Lung (tissue), 11 donors: ENCODE measurements at regions not wholly inside any gene's neighbourhood (a gene's known extent, or its start where the extent isn't known, plus 50 kb on each side); places are given as distances from the start of the nearest gene placed in this dataset.

ENCODE experiments used
- ATAC-seq: fragments of 200-7000 bp; cut with Tn5 transposase; one replicate; pipeline ENCODE4 v1.9.1; 2020; ENCODE audit warnings: moderate number of reproducible peaks; ENCODE audit not compliant: insufficient read depth, low FRiP score
- DNase-seq, 3 donors: peaks; one replicate each; pipeline ENCODE4 v3.0.0-alpha.2; 2013 to 2017
- H3K27ac ChIP-seq, 2 donors: one replicate each; pipeline ENCODE4 v1.5.1; 2013; ENCODE audit warnings: mild to moderate bottlenecking in 2 of 2, moderate library complexity in 2 of 2, control low read depth in 1 of 2, inconsistent platforms in 1 of 2, low read depth in 1 of 2, low read length in 1 of 2
- H3K27me3 ChIP-seq, 3 donors: one replicate each; pipeline ENCODE4 v1.5.1; 2013; ENCODE audit warnings: low read length in 2 of 3; ENCODE audit not compliant: control insufficient read depth in 3 of 3, insufficient read depth in 3 of 3
- H3K36me3 ChIP-seq, 4 donors: one replicate each; pipeline ENCODE4 v1.5.1; 2013; ENCODE audit warnings: low read length in 4 of 4, mild to moderate bottlenecking in 1 of 4, moderate library complexity in 1 of 4; ENCODE audit not compliant: control insufficient read depth in 4 of 4, insufficient read depth in 4 of 4
- H3K4me1 ChIP-seq, 5 donors: one replicate each; pipeline ENCODE4 v1.5.1; 2013; ENCODE audit warnings: low read length in 5 of 5, mild to moderate bottlenecking in 2 of 5, moderate library complexity in 1 of 5; ENCODE audit not compliant: control insufficient read depth in 5 of 5, insufficient read depth in 5 of 5
- H3K4me3 ChIP-seq: one replicate; pipeline ENCODE4 v1.5.1; 2013; ENCODE audit warnings: mild to moderate bottlenecking, control low read depth, moderate library complexity
- H3K9ac ChIP-seq, 2 donors: one replicate each; pipeline ENCODE4 v1.5.1; 2013; ENCODE audit warnings: low read length in 2 of 2, control low read depth in 1 of 2; ENCODE audit not compliant: insufficient read depth in 1 of 2
- H3K9me3 ChIP-seq, 4 donors: one replicate each; pipeline ENCODE4 v1.5.1; 2013; ENCODE audit warnings: low read length in 3 of 4, mild to moderate bottlenecking in 1 of 4, moderate library complexity in 1 of 4; ENCODE audit not compliant: control insufficient read depth in 4 of 4, insufficient read depth in 3 of 4
- WGBS, 2 donors: extraction: QIAGEN DNeasy Blood & Tissue Kit; methylation state at CpG; one replicate each; pipeline ENCODE4 v1.1.7; 2013; 5-methylcytosine and 5-hydroxymethylcytosine counted together
- TF ChIP-seq, protein P1 (sequence below): IDR thresholded peaks from 2 replicates; pipeline ENCODE4 v1.5.1; 2012; ENCODE audit warnings: mild to moderate bottlenecking; ENCODE audit errors: control extremely low read depth, extremely low read depth
- donor health status: control.
- donor health status: control.
- donor health status: Bipolar disorder and iron deficiency.
- donor health status: healthy.
- donor health status: DM: yes; HTN: yes; CAD: no.

- WGBS, 2 donors, result 81 to 97% methylated on average over 1 of the region's 1 CpG
- no peak for DNase-seq
- H3K9ac ChIP-seq, result no peak overlapping the region
- H3K27me3 ChIP-seq, result no peaks in the 10 kb centered on the region
- H3K27ac ChIP-seq, result no peak overlapping the region
- TF ChIP-seq, protein P1, sequence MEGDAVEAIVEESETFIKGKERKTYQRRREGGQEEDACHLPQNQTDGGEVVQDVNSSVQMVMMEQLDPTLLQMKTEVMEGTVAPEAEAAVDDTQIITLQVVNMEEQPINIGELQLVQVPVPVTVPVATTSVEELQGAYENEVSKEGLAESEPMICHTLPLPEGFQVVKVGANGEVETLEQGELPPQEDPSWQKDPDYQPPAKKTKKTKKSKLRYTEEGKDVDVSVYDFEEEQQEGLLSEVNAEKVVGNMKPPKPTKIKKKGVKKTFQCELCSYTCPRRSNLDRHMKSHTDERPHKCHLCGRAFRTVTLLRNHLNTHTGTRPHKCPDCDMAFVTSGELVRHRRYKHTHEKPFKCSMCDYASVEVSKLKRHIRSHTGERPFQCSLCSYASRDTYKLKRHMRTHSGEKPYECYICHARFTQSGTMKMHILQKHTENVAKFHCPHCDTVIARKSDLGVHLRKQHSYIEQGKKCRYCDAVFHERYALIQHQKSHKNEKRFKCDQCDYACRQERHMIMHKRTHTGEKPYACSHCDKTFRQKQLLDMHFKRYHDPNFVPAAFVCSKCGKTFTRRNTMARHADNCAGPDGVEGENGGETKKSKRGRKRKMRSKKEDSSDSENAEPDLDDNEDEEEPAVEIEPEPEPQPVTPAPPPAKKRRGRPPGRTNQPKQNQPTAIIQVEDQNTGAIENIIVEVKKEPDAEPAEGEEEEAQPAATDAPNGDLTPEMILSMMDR, result no peak
- H3K36me3 ChIP-seq, result no peaks in the 10 kb centered on the region
- H3K4me1 ChIP-seq, result peaks cover 0 to 4% (median 0%) of the 10 kb centered on the region in 5 donors
- no peak for ATAC-seq
- no peaks in the 10 kb centered on the region for H3K9me3 ChIP-seq
- H3K4me3 ChIP-seq, result no peak overlapping the region
Observed at GRCh38 chr7:12985228-12985627, 297.8 kb downstream of the ARL4A start.

DNA sequence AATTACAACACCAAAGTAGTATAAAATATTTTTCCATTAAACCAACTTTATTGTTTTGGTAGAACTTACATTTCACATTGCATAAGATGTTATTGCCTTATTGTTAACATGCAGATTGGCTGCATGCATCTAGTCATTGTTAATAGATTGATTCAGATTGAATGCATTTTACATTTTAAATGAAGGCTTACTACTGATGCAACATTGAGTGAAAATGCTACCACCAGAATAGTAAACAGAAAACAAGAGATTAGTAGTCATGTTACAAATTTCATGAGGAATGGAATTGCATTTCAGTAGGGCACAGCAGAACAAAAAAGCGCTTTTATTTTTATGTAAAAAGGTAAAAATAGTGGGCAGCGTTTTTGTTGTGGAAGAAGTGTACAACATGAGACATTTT is 298.3 kb downstream of the ARL4A start:
- Histone ChIP-seq H3K36me3 (no peaks in the 10 kb centered on the region), H3K27ac (no peak overlapping the region), H3K9ac (no peak overlapping the region), H3K9me3 (no peaks in the 10 kb centered on the region), H3K27me3 (no peaks in the 10 kb centered on the region), H3K4me1 (peaks cover 0 to 4% (median 0%) of the 10 kb centered on the region in 5 donors), H3K4me3 (no peak overlapping the region)
- no peak for ATAC-seq
- no peak for DNase-seq
- TF ChIP-seq, protein P1, result no peak
- 76 to 82% methylated on average over 2 of the region's 2 CpGs for WGBS, 2 donors

- Histone ChIP-seq H3K4me3 (no peak overlapping the region), H3K36me3 (no peaks in the 10 kb centered on the region), H3K4me1 (peaks cover 0 to 4% (median 0%) of the 10 kb centered on the region in 5 donors), H3K9me3 (no peaks in the 10 kb centered on the region), H3K27ac (no peak overlapping the region), H3K27me3 (no peaks in the 10 kb centered on the region), H3K9ac (no peak overlapping the region)
- no peak for ATAC-seq
- DNase-seq, result no peak
- TF ChIP-seq, protein P1, result no peak
Observed at GRCh38 chr7:12987238-12987637, 299.8 kb downstream of the ARL4A start.

DNA sequence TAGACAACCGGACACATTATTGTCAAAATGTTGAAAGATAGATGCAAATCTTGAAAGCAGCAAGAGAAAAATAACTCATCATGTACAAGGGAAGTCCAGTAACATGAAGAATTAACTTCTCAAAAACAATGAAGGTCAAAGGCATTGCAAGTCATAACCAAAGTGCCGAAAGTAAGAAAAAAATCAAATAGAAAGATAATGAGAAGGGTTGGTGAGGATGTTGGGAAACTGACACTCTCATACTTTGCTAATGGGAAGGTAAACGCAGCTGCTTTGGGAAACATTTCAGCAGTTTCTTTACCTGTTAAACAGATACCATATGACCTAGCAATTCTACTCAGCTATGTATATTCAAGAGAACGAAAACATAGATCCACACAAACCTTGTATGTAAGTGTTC is 303.0 kb downstream of the ARL4A start:
- whole genome bisulfite sequencing, 2 donors, result 90 to 96% methylated on average over 4 of the region's 4 CpGs
- Histone ChIP-seq H3K9ac (no peak overlapping the region), H3K4me1 (peaks cover 0 to 4% (median 0%) of the 10 kb centered on the region in 5 donors), H3K27me3 (no peaks in the 10 kb centered on the region), H3K36me3 (no peaks in the 10 kb centered on the region), H3K27ac (no peak overlapping the region), H3K4me3 (no peak overlapping the region), H3K9me3 (no peaks in the 10 kb centered on the region)
- TF ChIP-seq, protein P1, result no peak
- DNase-seq, result no peak
- no peak for ATAC-seq
